ENCODE measurements at regions not wholly inside any gene's neighbourhood (a gene's known extent, or its start where the extent isn't known, plus 50 kb on each side); places are given as distances from the start of the nearest gene placed in this dataset.
"Not testable (repeated sequence)": the region's sequence is repeated elsewhere in the genome, so short reads cannot be mapped to it uniquely, and the experiment has no call there.

DNA sequence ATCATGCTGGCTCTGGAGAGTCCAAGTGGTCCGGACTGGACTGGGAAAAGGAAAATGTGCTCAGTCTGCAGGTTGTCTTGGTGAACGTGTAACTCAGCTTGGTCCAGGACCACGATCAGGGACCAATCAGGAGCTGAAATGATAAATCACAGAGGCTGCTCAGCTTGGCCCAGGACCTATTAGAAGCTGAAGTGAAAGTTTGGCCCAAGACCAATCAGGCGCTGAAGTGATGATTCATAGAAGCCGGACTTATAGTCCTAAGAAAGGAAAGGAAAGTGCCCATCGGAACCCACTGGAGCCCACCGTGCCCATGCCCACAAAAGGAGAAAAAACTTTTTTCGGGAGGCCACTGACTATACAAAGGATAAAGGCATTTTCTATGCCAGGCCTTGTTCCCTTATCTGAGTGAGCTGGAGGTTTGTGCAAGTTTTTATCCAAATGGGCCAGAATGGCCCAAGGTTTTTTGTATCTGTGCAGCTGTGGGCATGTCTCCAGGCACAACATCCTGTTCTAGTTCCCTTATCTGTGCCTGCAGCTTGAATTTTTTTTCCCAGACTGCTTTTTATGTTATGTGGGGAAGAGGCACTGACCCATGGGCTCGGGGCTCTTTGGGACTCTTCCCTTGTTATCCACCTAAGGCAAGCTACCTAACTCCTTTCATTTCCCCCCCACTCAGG, 194.4 kb downstream of the FAM133A start:
- H2BK12ac ChIP-seq (ENCODE audit: low read length), result no peak overlapping the region
- no peaks in the 10 kb centered on the region for H3K36me3 ChIP-seq (ENCODE audit: control insufficient read depth in 1 of 2, insufficient read depth in 2 of 2, low read length in 2 of 2)
- no peak overlapping the region for H4K12ac ChIP-seq (ENCODE audit: low read depth, low read length)
- no peak overlapping the region for H2BK5ac ChIP-seq (ENCODE audit: low read depth, low read length, poor library complexity)
- no peaks in the 10 kb centered on the region for H3K9me3 ChIP-seq (ENCODE audit: insufficient read depth, low read depth, low read length)
- no peaks in the 10 kb centered on the region for H3K4me1 ChIP-seq (ENCODE audit: control insufficient read depth in 1 of 2, insufficient read depth in 2 of 2, low read length in 2 of 2)
- no peak for DNase-seq
- H3K9ac ChIP-seq (ENCODE audit: low read length), result no peak overlapping the region
- H3K4ac ChIP-seq (ENCODE audit: low read depth, low read length), result no peak overlapping the region
- no peaks in the 10 kb centered on the region for H3K79me1 ChIP-seq (ENCODE audit: low read length)
- no peak overlapping the region for H3K27ac ChIP-seq (ENCODE audit: low read depth, low read length)
- no peak overlapping the region for H3K23ac ChIP-seq (ENCODE audit: low read length)
- H2BK120ac ChIP-seq (ENCODE audit: insufficient read depth, low read length, poor library complexity), result no peak overlapping the region
- no peak overlapping the region for H3K18ac ChIP-seq (ENCODE audit: low read length)
- no peak overlapping the region for H3K4me2 ChIP-seq (ENCODE audit: low read length)
- H3K4me3 ChIP-seq (ENCODE audit: low read depth, low read length), result no peak overlapping the region
- H3K79me2 ChIP-seq (ENCODE audit: control insufficient read depth, insufficient read depth, low read length, poor library complexity), result no peaks in the 10 kb centered on the region
- no peaks in the 10 kb centered on the region for H3K27me3 ChIP-seq (ENCODE audit: insufficient read depth, low read length)
- H2AFZ ChIP-seq (ENCODE audit: insufficient read depth, low read length, poor library complexity), result no peak overlapping the region
- no peak overlapping the region for H2AK5ac ChIP-seq (ENCODE audit: low read length)
- H4K8ac ChIP-seq (ENCODE audit: low read depth, low read length), result no peak overlapping the region
- H4K91ac ChIP-seq (ENCODE audit: low read depth, low read length), result no peak overlapping the region
- H3K14ac ChIP-seq (ENCODE audit: low read length), result no peak overlapping the region
- WGBS (ENCODE audit: extremely low coverage, insufficient coverage, insufficient read length), result no CpG with 5 or more reads among the region's 9 CpGs

DNA sequence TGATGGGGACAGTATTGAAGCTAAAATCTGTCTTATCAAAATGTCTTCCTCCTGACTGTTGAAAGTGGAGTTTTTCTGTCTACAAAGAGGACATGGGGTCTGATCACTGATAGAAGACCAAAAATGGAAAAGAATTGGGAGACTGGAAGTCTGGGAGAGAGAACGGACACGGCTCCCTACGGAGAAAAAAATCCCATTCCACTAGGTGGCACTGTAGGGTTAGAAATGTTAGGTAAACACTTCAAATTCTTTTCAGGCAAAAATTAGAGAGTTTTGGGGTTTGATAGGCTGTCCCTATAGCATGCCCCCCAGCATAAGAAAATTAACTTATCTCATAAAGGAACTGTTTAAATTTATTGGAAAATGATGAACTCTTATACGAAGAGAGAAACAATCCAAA, 200.5 kb downstream of the FAM133A start:
- no peak overlapping the region for H3K18ac ChIP-seq (ENCODE audit: low read length)
- H4K91ac ChIP-seq (ENCODE audit: low read depth, low read length), result no peak overlapping the region
- H3K9me3 ChIP-seq (ENCODE audit: insufficient read depth, low read depth, low read length), result no peaks in the 10 kb centered on the region
- H3K4me3 ChIP-seq (ENCODE audit: low read depth, low read length), result no peak overlapping the region
- H3K23ac ChIP-seq (ENCODE audit: low read length), result no peak overlapping the region
- no peak overlapping the region for H3K4me2 ChIP-seq (ENCODE audit: low read length)
- no peak overlapping the region for H3K4ac ChIP-seq (ENCODE audit: low read depth, low read length)
- no peak overlapping the region for H4K12ac ChIP-seq (ENCODE audit: low read depth, low read length)
- no peak overlapping the region for H3K9ac ChIP-seq (ENCODE audit: low read length)
- no peak overlapping the region for H3K27ac ChIP-seq (ENCODE audit: low read depth, low read length)
- H2AK5ac ChIP-seq (ENCODE audit: low read length), result no peak overlapping the region
- H2BK5ac ChIP-seq (ENCODE audit: low read depth, low read length, poor library complexity), result no peak overlapping the region
- H3K79me2 ChIP-seq (ENCODE audit: control insufficient read depth, insufficient read depth, low read length, poor library complexity), result no peaks in the 10 kb centered on the region
- no peak overlapping the region for H2AFZ ChIP-seq (ENCODE audit: insufficient read depth, low read length, poor library complexity)
- no peaks in the 10 kb centered on the region for H3K79me1 ChIP-seq (ENCODE audit: low read length)
- no peaks in the 10 kb centered on the region for H3K36me3 ChIP-seq (ENCODE audit: control insufficient read depth in 1 of 2, insufficient read depth in 2 of 2, low read length in 2 of 2)
- H3K14ac ChIP-seq (ENCODE audit: low read length), result no peak overlapping the region
- H3K27me3 ChIP-seq (ENCODE audit: insufficient read depth, low read length), result no peaks in the 10 kb centered on the region
- DNase-seq, result peak in 1 of 2 donors; percentile 70
- H3K4me1 ChIP-seq (ENCODE audit: control insufficient read depth in 1 of 2, insufficient read depth in 2 of 2, low read length in 2 of 2), result no peaks in the 10 kb centered on the region
- no CpG with 5 or more reads among the region's 4 CpGs for WGBS (ENCODE audit: extremely low coverage, insufficient coverage, insufficient read length)
- no peak overlapping the region for H4K8ac ChIP-seq (ENCODE audit: low read depth, low read length)
- H2BK120ac ChIP-seq (ENCODE audit: insufficient read depth, low read length, poor library complexity), result no peak overlapping the region
- no peak overlapping the region for H2BK12ac ChIP-seq (ENCODE audit: low read length)

DNA sequence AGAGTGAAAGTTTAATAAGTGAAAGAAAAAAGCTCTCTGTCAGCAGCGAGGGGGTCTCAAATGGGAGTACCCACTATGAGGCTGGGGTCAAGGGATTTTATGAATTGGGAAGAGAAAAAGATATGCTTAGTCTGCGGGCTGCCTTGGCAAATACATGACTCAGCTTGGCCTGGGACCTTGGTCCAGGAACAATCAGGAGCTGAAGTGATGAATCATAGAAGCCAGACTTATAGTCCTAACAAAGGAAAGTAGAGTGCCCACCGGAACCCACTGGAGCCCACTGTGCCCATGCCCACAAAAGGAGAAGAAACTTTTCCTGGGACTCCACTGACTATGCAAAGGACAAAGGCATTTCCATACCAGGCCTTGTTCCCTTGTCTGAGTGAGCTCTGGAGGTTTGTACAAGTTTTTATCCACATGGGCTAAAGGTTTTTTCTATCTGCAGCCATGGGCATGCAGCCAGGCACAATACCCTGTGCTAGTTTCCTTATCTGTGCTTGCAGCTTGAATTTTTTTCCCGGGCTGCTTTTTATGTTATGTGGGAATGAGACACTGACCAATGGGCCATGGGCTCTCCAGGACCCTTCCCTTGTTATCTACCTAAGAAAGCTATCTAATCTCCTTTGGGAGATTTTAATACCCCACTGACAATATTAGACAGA, 201.7 kb downstream of the FAM133A start:
- H2AK5ac ChIP-seq (ENCODE audit: low read length), result no peak overlapping the region
- no peak for DNase-seq
- no peaks in the 10 kb centered on the region for H3K27me3 ChIP-seq (ENCODE audit: insufficient read depth, low read length)
- no peak overlapping the region for H4K12ac ChIP-seq (ENCODE audit: low read depth, low read length)
- H2BK120ac ChIP-seq (ENCODE audit: insufficient read depth, low read length, poor library complexity), result no peak overlapping the region
- no peak overlapping the region for H3K4ac ChIP-seq (ENCODE audit: low read depth, low read length)
- no peak overlapping the region for H4K91ac ChIP-seq (ENCODE audit: low read depth, low read length)
- H2AFZ ChIP-seq (ENCODE audit: insufficient read depth, low read length, poor library complexity), result no peak overlapping the region
- no peak overlapping the region for H2BK12ac ChIP-seq (ENCODE audit: low read length)
- no peaks in the 10 kb centered on the region for H3K79me1 ChIP-seq (ENCODE audit: low read length)
- no peak overlapping the region for H3K4me3 ChIP-seq (ENCODE audit: low read depth, low read length)
- no peaks in the 10 kb centered on the region for H3K9me3 ChIP-seq (ENCODE audit: insufficient read depth, low read depth, low read length)
- H3K36me3 ChIP-seq (ENCODE audit: control insufficient read depth in 1 of 2, insufficient read depth in 2 of 2, low read length in 2 of 2), result no peaks in the 10 kb centered on the region
- H3K18ac ChIP-seq (ENCODE audit: low read length), result no peak overlapping the region
- no CpG with 5 or more reads among the region's 4 CpGs for WGBS (ENCODE audit: extremely low coverage, insufficient coverage, insufficient read length)
- H4K8ac ChIP-seq (ENCODE audit: low read depth, low read length), result no peak overlapping the region
- H3K27ac ChIP-seq (ENCODE audit: low read depth, low read length), result no peak overlapping the region
- H3K23ac ChIP-seq (ENCODE audit: low read length), result no peak overlapping the region
- H3K4me2 ChIP-seq (ENCODE audit: low read length), result no peak overlapping the region
- H3K9ac ChIP-seq (ENCODE audit: low read length), result no peak overlapping the region
- H3K79me2 ChIP-seq (ENCODE audit: control insufficient read depth, insufficient read depth, low read length, poor library complexity), result no peaks in the 10 kb centered on the region
- H3K4me1 ChIP-seq (ENCODE audit: control insufficient read depth in 1 of 2, insufficient read depth in 2 of 2, low read length in 2 of 2), result no peaks in the 10 kb centered on the region
- no peak overlapping the region for H3K14ac ChIP-seq (ENCODE audit: low read length)
- no peak overlapping the region for H2BK5ac ChIP-seq (ENCODE audit: low read depth, low read length, poor library complexity)

DNA sequence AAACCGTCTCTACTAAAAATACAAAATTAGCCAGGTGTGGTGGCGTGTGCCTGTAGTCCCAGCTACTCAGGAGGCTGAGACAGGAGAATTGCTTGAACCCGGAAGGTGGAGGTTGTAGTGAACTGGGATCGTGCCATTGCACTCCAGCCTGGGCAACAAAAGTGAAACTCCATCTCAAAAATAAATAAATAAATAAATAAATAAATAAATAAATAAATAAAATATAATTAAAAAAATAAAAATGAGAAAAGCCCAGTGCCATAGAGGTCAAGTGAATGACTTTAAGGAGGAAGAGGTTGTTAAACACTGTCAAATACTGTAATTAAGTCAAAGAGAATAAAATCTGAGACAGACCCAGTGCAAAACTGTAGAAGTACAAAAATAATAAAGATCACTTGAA, 247.0 kb downstream of the FAM133A start:
- not testable (repeated sequence) for H3K4me1 ChIP-seq (ENCODE audit: control insufficient read depth in 1 of 2, insufficient read depth in 2 of 2, low read length in 2 of 2); H2AFZ ChIP-seq (ENCODE audit: insufficient read depth, low read length, poor library complexity); H3K79me1 ChIP-seq (ENCODE audit: low read length); H3K79me2 ChIP-seq (ENCODE audit: control insufficient read depth, insufficient read depth, low read length, poor library complexity); H2BK120ac ChIP-seq (ENCODE audit: insufficient read depth, low read length, poor library complexity); H4K12ac ChIP-seq (ENCODE audit: low read depth, low read length); H3K27me3 ChIP-seq (ENCODE audit: insufficient read depth, low read length); H2AK5ac ChIP-seq (ENCODE audit: low read length); H3K4ac ChIP-seq (ENCODE audit: low read depth, low read length); H4K8ac ChIP-seq (ENCODE audit: low read depth, low read length); H4K91ac ChIP-seq (ENCODE audit: low read depth, low read length); H2BK5ac ChIP-seq (ENCODE audit: low read depth, low read length, poor library complexity); H3K23ac ChIP-seq (ENCODE audit: low read length); DNase-seq; H3K18ac ChIP-seq (ENCODE audit: low read length); H3K14ac ChIP-seq (ENCODE audit: low read length); H3K9me3 ChIP-seq (ENCODE audit: insufficient read depth, low read depth, low read length); H3K4me2 ChIP-seq (ENCODE audit: low read length); H3K9ac ChIP-seq (ENCODE audit: low read length); H2BK12ac ChIP-seq (ENCODE audit: low read length); H3K27ac ChIP-seq (ENCODE audit: low read depth, low read length); H3K4me3 ChIP-seq (ENCODE audit: low read depth, low read length); H3K36me3 ChIP-seq (ENCODE audit: control insufficient read depth in 1 of 2, insufficient read depth in 2 of 2, low read length in 2 of 2)
- WGBS (ENCODE audit: extremely low coverage, insufficient coverage, insufficient read length), result no CpG with 5 or more reads among the region's 4 CpGs
